Endodermal cell (in vitro differentiated cells): ENCODE measurements at regions not wholly inside any gene's neighbourhood (a gene's known extent, or its start where the extent isn't known, plus 50 kb on each side); places are given as distances from the start of the nearest gene placed in this dataset.

Experiments
- DNase-seq: peaks from one replicate; pipeline ENCODE4 v3.0.0-alpha.2; 2017
- H3K27ac ChIP-seq: 2 replicates; pipeline ENCODE4 v1.5.1; 2013; ENCODE audit warnings: mild to moderate bottlenecking, low read depth, low read length, moderate library complexity
- H3K27me3 ChIP-seq: 2 replicates; pipeline ENCODE4 v1.6.1; 2013; ENCODE audit warnings: mild to moderate bottlenecking, low read length, moderate library complexity; ENCODE audit not compliant: insufficient read depth, control insufficient read depth, poor library complexity, severe bottlenecking
- H3K36me3 ChIP-seq: 2 replicates; pipeline ENCODE4 v1.7.0; 2013; ENCODE audit warnings: mild to moderate bottlenecking, low read length, moderate library complexity; ENCODE audit not compliant: control insufficient read depth, insufficient read depth
- H3K4me1 ChIP-seq: one replicate; pipeline ENCODE4 v1.7.0; 2013; ENCODE audit warnings: low read length; ENCODE audit not compliant: control insufficient read depth, insufficient read depth
- H3K4me3 ChIP-seq: 2 replicates; pipeline ENCODE4 v1.5.1; 2013; ENCODE audit warnings: mild to moderate bottlenecking, low read length, moderate library complexity
- H3K9ac ChIP-seq: 2 replicates; pipeline ENCODE4 v1.6.1; 2013; ENCODE audit warnings: mild to moderate bottlenecking, low read length, moderate library complexity; ENCODE audit not compliant: poor library complexity, severe bottlenecking; ENCODE audit errors: extremely low read depth
- H3K9me3 ChIP-seq: 2 replicates; pipeline ENCODE4 v1.6.1; 2013; ENCODE audit warnings: mild to moderate bottlenecking, low read length, moderate library complexity; ENCODE audit not compliant: control insufficient read depth
- H3K27ac Mint-ChIP-seq: 2 replicates; pipeline ENCODE4 v1.8.0; 2020; ENCODE audit warnings: mixed read lengths
- H3K27me3 Mint-ChIP-seq: 2 replicates; pipeline ENCODE4 v1.8.0; 2021; ENCODE audit warnings: mild to moderate bottlenecking, mixed read lengths; ENCODE audit not compliant: insufficient read depth
- H3K36me3 Mint-ChIP-seq: 2 replicates; pipeline ENCODE4 v1.8.0; 2020; ENCODE audit warnings: low read depth, mixed read lengths
- H3K4me1 Mint-ChIP-seq: 2 replicates; pipeline ENCODE4 v1.8.0; 2020; ENCODE audit warnings: mixed read lengths
- H3K4me3 Mint-ChIP-seq: 2 replicates; pipeline ENCODE4 v1.8.0; 2020; ENCODE audit warnings: mild to moderate bottlenecking, moderate library complexity, mixed read lengths
- H3K9me3 Mint-ChIP-seq: 2 replicates; pipeline ENCODE4 v1.8.0; 2020; ENCODE audit warnings: mild to moderate bottlenecking, mixed read lengths
- CTCF ChIP-seq: fragments of 200-600 bp; sonication (generic); conservative IDR thresholded peaks from 2 replicates; pipeline ENCODE4 v1.5.0; 2021; ENCODE audit warnings: antibody characterized with exemption, mild to moderate bottlenecking
- WGBS, 2 experiments: methylation state at CpG; one replicate each; pipeline versions ENCODE4 v1.1.5 to v1.1.7; 2013; ENCODE audit warnings: missing lambda C conversion rate in 2 of 2, mixed read lengths in 1 of 2; ENCODE audit not compliant: insufficient coverage in 1 of 2, insufficient read length in 1 of 2; 5-methylcytosine and 5-hydroxymethylcytosine counted together

- H3K27ac Mint-ChIP-seq = no peak overlapping the region
- H3K27me3 Mint-ChIP-seq = no peaks in the 10 kb centered on the region
- 100% methylated on average over 1 of the region's 1 CpG; no CpG with 5 or more reads in 1 of the 2 experiments for WGBS, 2 experiments
- TF ChIP-seq CTCF = no peak
- H3K9me3 ChIP-seq = peaks cover 14% of the 10 kb centered on the region
- no peaks in the 10 kb centered on the region for H3K36me3 ChIP-seq
- no peaks in the 10 kb centered on the region for H3K36me3 Mint-ChIP-seq
- no peak overlapping the region for H3K27ac ChIP-seq
- H3K4me1 Mint-ChIP-seq = peaks cover 30% of the 10 kb centered on the region
- no peak overlapping the region for H3K9ac ChIP-seq
- H3K9me3 Mint-ChIP-seq = no peaks in the 10 kb centered on the region
- no peak for DNase-seq
- no peaks in the 10 kb centered on the region for H3K27me3 ChIP-seq
- H3K4me3 Mint-ChIP-seq = no peak overlapping the region
- peaks cover 18% of the 10 kb centered on the region for H3K4me1 ChIP-seq
- no peak overlapping the region for H3K4me3 ChIP-seq
Measured at GRCh38 chr3:170700054-170700404, 114.2 kb upstream of the SLC7A14 start.

DNA sequence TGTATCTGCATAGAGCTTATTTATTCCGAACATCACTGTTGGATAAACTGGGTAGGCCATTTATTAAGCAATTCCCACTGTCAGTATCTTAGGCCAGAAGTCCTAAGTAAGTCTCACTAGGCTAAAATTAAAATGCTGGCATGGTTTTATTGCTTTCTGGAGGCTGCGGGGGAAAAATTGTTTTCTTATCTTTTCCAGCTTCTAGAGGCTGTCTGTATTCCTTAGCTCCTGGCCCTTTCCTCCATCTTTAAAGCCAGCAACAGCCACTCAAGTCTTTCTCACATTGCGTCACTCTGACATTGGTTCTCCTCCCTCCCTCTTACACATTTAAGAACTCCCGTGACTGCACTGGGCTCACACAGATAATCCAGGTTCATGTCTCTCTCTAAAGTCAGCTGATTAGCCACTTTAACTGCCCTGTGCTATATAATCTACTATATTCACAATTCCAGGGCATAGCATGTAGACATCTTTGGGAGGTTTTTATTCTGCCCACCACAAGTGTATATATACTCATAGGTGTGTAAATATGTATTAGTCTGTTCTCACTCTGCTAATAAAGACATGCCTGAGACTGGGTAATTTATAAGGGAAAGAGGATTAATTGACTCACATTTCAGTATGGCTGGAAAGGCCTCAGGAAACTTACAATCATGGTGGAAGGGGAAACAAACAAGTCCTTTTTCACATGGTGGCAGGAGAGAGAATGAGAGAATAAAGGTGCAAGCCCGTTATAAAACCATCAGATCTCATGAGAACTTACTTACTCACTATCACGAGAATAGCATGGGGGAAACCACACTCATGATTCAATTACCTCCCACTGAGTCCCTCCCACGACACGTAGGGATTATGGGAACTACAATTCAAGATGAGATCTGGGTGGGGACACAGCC, 113.5 kb upstream of the SLC7A14 start:
- peaks cover 18% of the 10 kb centered on the region for H3K4me1 ChIP-seq
- H3K9ac ChIP-seq = no peak overlapping the region
- Mint-ChIP-seq H3K27me3 (no peaks in the 10 kb centered on the region), H3K9me3 (no peaks in the 10 kb centered on the region), H3K4me3 (no peak overlapping the region), H3K4me1 (peaks cover 29% of the 10 kb centered on the region), H3K27ac (peak overlapping the region; percentile 45), H3K36me3 (no peaks in the 10 kb centered on the region)
- no peaks in the 10 kb centered on the region for H3K27me3 ChIP-seq
- 88 to 94% methylated on average over 5 to 8 of the region's 8 CpGs for WGBS, 2 experiments
- H3K4me3 ChIP-seq = no peak overlapping the region
- no peaks in the 10 kb centered on the region for H3K36me3 ChIP-seq
- no peak overlapping the region for H3K27ac ChIP-seq
- no peak for DNase-seq
- TF ChIP-seq CTCF = no peak
- peaks cover 14% of the 10 kb centered on the region for H3K9me3 ChIP-seq

GRCh38 chr3:170697908-170698307, 112.0 kb upstream of the SLC7A14 start:
- H3K27me3 ChIP-seq = no peaks in the 10 kb centered on the region
- Mint-ChIP-seq H3K27me3 (peaks cover 1% of the 10 kb centered on the region), H3K36me3 (no peaks in the 10 kb centered on the region), H3K4me3 (no peak overlapping the region), H3K27ac (peak overlapping the region; percentile 9), H3K9me3 (no peaks in the 10 kb centered on the region), H3K4me1 (peaks cover 29% of the 10 kb centered on the region)
- WGBS, 2 experiments = 20 to 29% methylated on average over 2 to 3 of the region's 3 CpGs
- peaks cover 4% of the 10 kb centered on the region for H3K9me3 ChIP-seq
- no peak overlapping the region for H3K4me3 ChIP-seq
- TF ChIP-seq CTCF = no peak
- peaks cover 18% of the 10 kb centered on the region for H3K4me1 ChIP-seq
- H3K27ac ChIP-seq = no peak overlapping the region
- no peak for DNase-seq
- no peaks in the 10 kb centered on the region for H3K36me3 ChIP-seq
- no peak overlapping the region for H3K9ac ChIP-seq
